ENCODE measurements at regions not wholly inside any gene's neighbourhood (a gene's known extent, or its start where the extent isn't known, plus 50 kb on each side); places are given as distances from the start of the nearest gene placed in this dataset.

- Mint-ChIP-seq H3K27me3 (ENCODE audit: insufficient read depth) (no peaks in the 10 kb centered on the region), H3K36me3 (ENCODE audit: low read depth) (peaks cover 5% of the 10 kb centered on the region; the same call in 1 of the 2 replicates), H3K4me3 (no peak overlapping the region), H3K9me3 (peaks cover 58% of the 10 kb centered on the region), H3K27ac (no peak overlapping the region), H3K4me1 (ENCODE audit: low read depth) (no peaks in the 10 kb centered on the region)
- DNase-seq, result no peak
- TF ChIP-seq CTCF (IDR thresholded peaks at IDR 0.05), result no peak
Observed at GRCh38 chr20:17036541-17036940, 190.3 kb upstream of the PCSK2 start.

GRCh38 chr20:17042122-17042521 is 184.7 kb upstream of the PCSK2 start:
- no peak for TF ChIP-seq CTCF (IDR thresholded peaks at IDR 0.05)
- DNase-seq, result no peak
- Mint-ChIP-seq H3K4me1 (ENCODE audit: low read depth) (no peaks in the 10 kb centered on the region), H3K4me3 (no peak overlapping the region), H3K9me3 (peaks cover 35% of the 10 kb centered on the region), H3K27me3 (ENCODE audit: insufficient read depth) (no peaks in the 10 kb centered on the region; the same call in 1 of the 2 replicates), H3K36me3 (ENCODE audit: low read depth) (no peaks in the 10 kb centered on the region), H3K27ac (no peak overlapping the region)

- peaks cover 33% of the 10 kb centered on the region for H3K9me3 Mint-ChIP-seq
- DNase-seq, result no peak
- TF ChIP-seq CTCF (IDR thresholded peaks at IDR 0.05), result no peak
- no peak overlapping the region for H3K27ac Mint-ChIP-seq
- H3K27me3 Mint-ChIP-seq (ENCODE audit: insufficient read depth), result no peaks in the 10 kb centered on the region; the same call in 1 of the 2 replicates
- H3K4me1 Mint-ChIP-seq (ENCODE audit: low read depth), result no peaks in the 10 kb centered on the region
- H3K4me3 Mint-ChIP-seq, result no peak overlapping the region
- H3K36me3 Mint-ChIP-seq (ENCODE audit: low read depth), result no peaks in the 10 kb centered on the region
Observed at GRCh38 chr20:17043323-17043722, 183.5 kb upstream of the PCSK2 start.

- Mint-ChIP-seq H3K4me1 (ENCODE audit: low read depth) (no peaks in the 10 kb centered on the region), H3K9me3 (peaks cover 25% of the 10 kb centered on the region), H3K36me3 (ENCODE audit: low read depth) (no peaks in the 10 kb centered on the region), H3K4me3 (no peak overlapping the region), H3K27ac (no peak overlapping the region), H3K27me3 (ENCODE audit: insufficient read depth) (no peaks in the 10 kb centered on the region; the same call in 1 of the 2 replicates)
- DNase-seq, result no peak
- TF ChIP-seq CTCF (IDR thresholded peaks at IDR 0.05), result no peak
Observed at GRCh38 chr20:17044891-17045290, 181.9 kb upstream of the PCSK2 start.

GRCh38 chr20:17059465-17059864 is 167.4 kb upstream of the PCSK2 start:
- H3K4me1 Mint-ChIP-seq (ENCODE audit: low read depth), result no peaks in the 10 kb centered on the region
- no peaks in the 10 kb centered on the region for H3K36me3 Mint-ChIP-seq (ENCODE audit: low read depth)
- DNase-seq, result no peak
- H3K4me3 Mint-ChIP-seq, result no peak overlapping the region
- TF ChIP-seq CTCF (IDR thresholded peaks at IDR 0.05), result no peak
- no peaks in the 10 kb centered on the region; the same call in 1 of the 2 replicates for H3K27me3 Mint-ChIP-seq (ENCODE audit: insufficient read depth)
- H3K9me3 Mint-ChIP-seq, result peaks cover 60% of the 10 kb centered on the region
- no peak overlapping the region for H3K27ac Mint-ChIP-seq

- H3K27ac Mint-ChIP-seq, result no peak overlapping the region
- H3K9me3 Mint-ChIP-seq, result peaks cover 57% of the 10 kb centered on the region
- no peaks in the 10 kb centered on the region for H3K36me3 Mint-ChIP-seq (ENCODE audit: low read depth)
- no peak for DNase-seq
- H3K4me1 Mint-ChIP-seq (ENCODE audit: low read depth), result no peaks in the 10 kb centered on the region
- TF ChIP-seq CTCF (IDR thresholded peaks at IDR 0.05), result no peak
- no peak overlapping the region for H3K4me3 Mint-ChIP-seq
- H3K27me3 Mint-ChIP-seq (ENCODE audit: insufficient read depth), result no peaks in the 10 kb centered on the region; the same call in 1 of the 2 replicates
Observed at GRCh38 chr20:17061715-17062114, 165.1 kb upstream of the PCSK2 start.

Measured in HFFc6 (cell line).